ENCODE measurements at regions not wholly inside any gene's neighbourhood (a gene's known extent, or its start where the extent isn't known, plus 50 kb on each side); places are given as distances from the start of the nearest gene placed in this dataset.

GRCh38 chr12:60489071-60489470 lies 893.2 kb downstream of the SLC16A7 start:
- TF ChIP-seq, protein P1, sequence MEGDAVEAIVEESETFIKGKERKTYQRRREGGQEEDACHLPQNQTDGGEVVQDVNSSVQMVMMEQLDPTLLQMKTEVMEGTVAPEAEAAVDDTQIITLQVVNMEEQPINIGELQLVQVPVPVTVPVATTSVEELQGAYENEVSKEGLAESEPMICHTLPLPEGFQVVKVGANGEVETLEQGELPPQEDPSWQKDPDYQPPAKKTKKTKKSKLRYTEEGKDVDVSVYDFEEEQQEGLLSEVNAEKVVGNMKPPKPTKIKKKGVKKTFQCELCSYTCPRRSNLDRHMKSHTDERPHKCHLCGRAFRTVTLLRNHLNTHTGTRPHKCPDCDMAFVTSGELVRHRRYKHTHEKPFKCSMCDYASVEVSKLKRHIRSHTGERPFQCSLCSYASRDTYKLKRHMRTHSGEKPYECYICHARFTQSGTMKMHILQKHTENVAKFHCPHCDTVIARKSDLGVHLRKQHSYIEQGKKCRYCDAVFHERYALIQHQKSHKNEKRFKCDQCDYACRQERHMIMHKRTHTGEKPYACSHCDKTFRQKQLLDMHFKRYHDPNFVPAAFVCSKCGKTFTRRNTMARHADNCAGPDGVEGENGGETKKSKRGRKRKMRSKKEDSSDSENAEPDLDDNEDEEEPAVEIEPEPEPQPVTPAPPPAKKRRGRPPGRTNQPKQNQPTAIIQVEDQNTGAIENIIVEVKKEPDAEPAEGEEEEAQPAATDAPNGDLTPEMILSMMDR (IDR thresholded peaks at IDR 0.05; ENCODE audit: poor library complexity, severe bottlenecking): no peak
- TF ChIP-seq POLR2AphosphoS5 (IDR thresholded peaks at IDR 0.05): no peak
- no peak for TF ChIP-seq REST (IDR thresholded peaks at IDR 0.05; ENCODE audit: borderline replicate concordance)
- TF ChIP-seq EZH2 (IDR thresholded peaks at IDR 0.05; ENCODE audit: borderline replicate concordance, insufficient read depth, low read length, poor library complexity, severe bottlenecking): no peak
- TF ChIP-seq RAD21 (conservative IDR thresholded peaks at IDR 0.05): no peak
- TF ChIP-seq SMC3 (conservative IDR thresholded peaks at IDR 0.05; ENCODE audit: poor library complexity): no peak
- TF ChIP-seq EP300 (conservative IDR thresholded peaks at IDR 0.05; ENCODE audit: poor library complexity, severe bottlenecking): no peak
- no peak for TF ChIP-seq TAF1 (IDR thresholded peaks at IDR 0.05; ENCODE audit: low read depth)
- TF ChIP-seq MXI1 (conservative IDR thresholded peaks at IDR 0.05; ENCODE audit: poor library complexity, severe bottlenecking): no peak

All from neural cell (in vitro differentiated cells).